GM21825 (cell line): ENCODE measurements at regions not wholly inside any gene's neighbourhood (a gene's known extent, or its start where the extent isn't known, plus 50 kb on each side); places are given as distances from the start of the nearest gene placed in this dataset.

Source experiments
- ATAC-seq: cut with Tn5 transposase; IDR thresholded peaks from one replicate; pipeline ENCODE4 v1.9.1; 2021; ENCODE audit warnings: mild to moderate bottlenecking, moderate library complexity; ENCODE audit not compliant: unreplicated experiment

GRCh38 chr3:88535563-88535962 lies 385.8 kb downstream of the C3orf38 start:
- ATAC-seq, result no peak

GRCh38 chr3:88542916-88543315 lies 393.2 kb downstream of the C3orf38 start:
- ATAC-seq, result no peak

- ATAC-seq, result no peak
Observed at GRCh38 chr3:88572450-88572849, 422.7 kb downstream of the C3orf38 start.

- no peak for ATAC-seq
Observed at GRCh38 chr3:88573472-88573871, 423.7 kb downstream of the C3orf38 start.

GRCh38 chr3:88574146-88574545 lies 424.4 kb downstream of the C3orf38 start:
- no peak for ATAC-seq

GRCh38 chr3:88584451-88584850 lies 434.7 kb downstream of the C3orf38 start:
- ATAC-seq, result no peak

- ATAC-seq, result no peak
Observed at GRCh38 chr3:88586121-88586640, 436.4 kb downstream of the C3orf38 start.

- ATAC-seq, result no peak
Observed at GRCh38 chr3:88589138-88589537, 439.4 kb downstream of the C3orf38 start.

GRCh38 chr3:88595026-88595425 lies 445.3 kb downstream of the C3orf38 start:
- no peak for ATAC-seq

GRCh38 chr3:88596451-88596850 lies 446.7 kb downstream of the C3orf38 start:
- no peak for ATAC-seq

- no peak for ATAC-seq
Observed at GRCh38 chr3:88610820-88611219, 461.1 kb downstream of the C3orf38 start.

GRCh38 chr3:88611826-88612326 lies 462.1 kb downstream of the C3orf38 start:
- no peak for ATAC-seq

- no peak for ATAC-seq
Observed at GRCh38 chr3:88616413-88616812, 466.7 kb downstream of the C3orf38 start.

- no peak for ATAC-seq
Observed at GRCh38 chr3:88617283-88617682, 467.5 kb downstream of the C3orf38 start.

- ATAC-seq, result no peak
Observed at GRCh38 chr3:88618021-88618645, 468.4 kb downstream of the C3orf38 start.

- ATAC-seq, result no peak
Observed at GRCh38 chr3:88621586-88621985, 471.8 kb downstream of the C3orf38 start.

GRCh38 chr3:88623709-88624108 lies 473.9 kb downstream of the C3orf38 start:
- no peak for ATAC-seq

- no peak for ATAC-seq
Observed at GRCh38 chr3:88626456-88627120, 476.8 kb downstream of the C3orf38 start.

GRCh38 chr3:88628901-88629300 lies 478.5 kb upstream of the EPHA3 start:
- no peak for ATAC-seq

- no peak for ATAC-seq
Observed at GRCh38 chr3:88632226-88632625, 475.2 kb upstream of the EPHA3 start.

- no peak for ATAC-seq
Observed at GRCh38 chr3:88640581-88640980, 466.8 kb upstream of the EPHA3 start.

- no peak for ATAC-seq
Observed at GRCh38 chr3:88641033-88641604, 466.3 kb upstream of the EPHA3 start.
